GM21529 (cell line): ENCODE measurements at regions not wholly inside any gene's neighbourhood (a gene's known extent, or its start where the extent isn't known, plus 50 kb on each side); places are given as distances from the start of the nearest gene placed in this dataset.

Experiments used
- ATAC-seq: cut with Tn5 transposase; IDR thresholded peaks from one replicate; pipeline ENCODE4 v1.9.1; 2021; ENCODE audit not compliant: unreplicated experiment

- no peak for ATAC-seq
These were observed 232.1 kb downstream of the CPE start for GRCh38 chr4:165610679-165611437.

GRCh38 chr4:165612936-165613335 lies 234.1 kb downstream of the CPE start:
- peak; percentile 93 for ATAC-seq

- ATAC-seq = no peak
These were observed 234.8 kb downstream of the CPE start for GRCh38 chr4:165613581-165613980.

GRCh38 chr4:165620913-165621312 lies 242.1 kb downstream of the CPE start:
- ATAC-seq = no peak

- ATAC-seq = no peak
These were observed 243.2 kb downstream of the CPE start for GRCh38 chr4:165621983-165622382.

GRCh38 chr4:165625281-165625680 lies 246.5 kb downstream of the CPE start:
- ATAC-seq = no peak

GRCh38 chr4:165626316-165626715 lies 246.7 kb upstream of the TLL1 start:
- no peak for ATAC-seq

GRCh38 chr4:165627128-165627527 lies 245.9 kb upstream of the TLL1 start:
- ATAC-seq = no peak

GRCh38 chr4:165627548-165627947 lies 245.5 kb upstream of the TLL1 start:
- no peak for ATAC-seq

GRCh38 chr4:165628572-165628971 lies 244.5 kb upstream of the TLL1 start:
- no peak for ATAC-seq

- no peak for ATAC-seq
These were observed 242.4 kb upstream of the TLL1 start for GRCh38 chr4:165630671-165631070.

GRCh38 chr4:165631208-165631894 lies 241.7 kb upstream of the TLL1 start:
- no peak for ATAC-seq

GRCh38 chr4:165631912-165632311 lies 241.1 kb upstream of the TLL1 start:
- no peak for ATAC-seq

- no peak for ATAC-seq
These were observed 238.3 kb upstream of the TLL1 start for GRCh38 chr4:165634766-165635165.

GRCh38 chr4:165635381-165635780 lies 237.7 kb upstream of the TLL1 start:
- no peak for ATAC-seq

GRCh38 chr4:165635951-165636350 lies 237.1 kb upstream of the TLL1 start:
- no peak for ATAC-seq

GRCh38 chr4:165651901-165652300 lies 221.1 kb upstream of the TLL1 start:
- ATAC-seq = no peak

- no peak for ATAC-seq
These were observed 218.5 kb upstream of the TLL1 start for GRCh38 chr4:165654556-165654955.

GRCh38 chr4:165656399-165656798 lies 216.6 kb upstream of the TLL1 start:
- no peak for ATAC-seq

GRCh38 chr4:165656829-165657490 lies 216.1 kb upstream of the TLL1 start:
- ATAC-seq = no peak

- ATAC-seq = no peak
These were observed 210.7 kb upstream of the TLL1 start for GRCh38 chr4:165662341-165662740.

- ATAC-seq = no peak
These were observed 209.6 kb upstream of the TLL1 start for GRCh38 chr4:165663411-165663810.
